GM13976 (cell line): ENCODE measurements at regions not wholly inside any gene's neighbourhood (a gene's known extent, or its start where the extent isn't known, plus 50 kb on each side); places are given as distances from the start of the nearest gene placed in this dataset.

Source experiments
- DNase-seq: peaks from one replicate; pipeline ENCODE4 v3.0.0; 2012; ENCODE audit warnings: low spot score
- in situ Hi-C: fragments of 300-500 bp; cut with MboI; formaldehyde crosslinking; loops from one replicate; pipeline ENCODE4 v1.12.0; 2022; ENCODE audit warnings: low sequenced_read_pairs, mixed read lengths, inconsistent platforms; ENCODE audit not compliant: unreplicated experiment
- TF ChIP-seq, protein P1 (sequence below): IDR thresholded peaks from 2 replicates; pipeline ENCODE4 v1.5.1; 2012; ENCODE audit warnings: borderline replicate concordance, mild to moderate bottlenecking; ENCODE audit not compliant: insufficient read depth; ENCODE audit errors: extremely low read depth, missing control alignments, control extremely low read depth

DNA sequence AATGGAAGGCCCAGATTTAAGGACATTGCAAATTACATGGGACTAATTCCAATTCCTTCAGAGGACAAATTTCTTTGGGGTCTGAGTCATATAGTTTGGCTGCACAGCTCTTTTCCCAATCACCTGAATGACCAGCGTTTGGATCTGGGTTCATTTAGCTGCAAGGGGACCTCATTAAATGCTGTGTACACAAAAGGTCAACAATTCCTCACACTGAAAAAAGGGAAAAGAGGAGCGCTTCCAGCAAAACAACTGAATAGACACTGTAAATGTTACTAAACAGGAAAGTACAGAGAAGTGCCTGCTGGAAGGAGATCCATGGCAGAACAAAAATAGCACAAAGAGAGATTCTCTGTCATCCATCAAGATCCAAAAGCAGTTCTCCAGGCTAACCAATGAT, 356.0 kb upstream of the LMCD1 start:
- TF ChIP-seq, protein P1, sequence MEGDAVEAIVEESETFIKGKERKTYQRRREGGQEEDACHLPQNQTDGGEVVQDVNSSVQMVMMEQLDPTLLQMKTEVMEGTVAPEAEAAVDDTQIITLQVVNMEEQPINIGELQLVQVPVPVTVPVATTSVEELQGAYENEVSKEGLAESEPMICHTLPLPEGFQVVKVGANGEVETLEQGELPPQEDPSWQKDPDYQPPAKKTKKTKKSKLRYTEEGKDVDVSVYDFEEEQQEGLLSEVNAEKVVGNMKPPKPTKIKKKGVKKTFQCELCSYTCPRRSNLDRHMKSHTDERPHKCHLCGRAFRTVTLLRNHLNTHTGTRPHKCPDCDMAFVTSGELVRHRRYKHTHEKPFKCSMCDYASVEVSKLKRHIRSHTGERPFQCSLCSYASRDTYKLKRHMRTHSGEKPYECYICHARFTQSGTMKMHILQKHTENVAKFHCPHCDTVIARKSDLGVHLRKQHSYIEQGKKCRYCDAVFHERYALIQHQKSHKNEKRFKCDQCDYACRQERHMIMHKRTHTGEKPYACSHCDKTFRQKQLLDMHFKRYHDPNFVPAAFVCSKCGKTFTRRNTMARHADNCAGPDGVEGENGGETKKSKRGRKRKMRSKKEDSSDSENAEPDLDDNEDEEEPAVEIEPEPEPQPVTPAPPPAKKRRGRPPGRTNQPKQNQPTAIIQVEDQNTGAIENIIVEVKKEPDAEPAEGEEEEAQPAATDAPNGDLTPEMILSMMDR, result no peak
- in situ Hi-C loops, result no loop called here
- DNase-seq, result no peak

DNA sequence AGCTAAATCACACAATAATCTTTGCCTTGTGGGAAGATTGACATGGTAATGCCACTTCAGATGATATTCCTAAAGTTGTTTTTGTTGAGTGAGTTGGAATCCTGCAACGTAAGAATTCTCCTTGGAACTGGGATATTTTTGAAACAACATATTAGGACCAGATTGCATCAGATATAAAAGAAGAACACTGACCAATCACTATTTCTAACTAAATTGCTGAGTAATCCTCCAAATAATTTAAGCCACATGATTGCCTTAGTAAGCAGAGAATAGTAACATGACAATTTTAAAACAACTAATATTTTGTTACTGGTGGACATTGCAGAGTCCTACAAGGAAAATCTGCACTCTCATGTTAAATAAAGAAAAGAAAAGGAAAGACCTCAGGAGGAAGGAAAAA, 353.9 kb upstream of the LMCD1 start:
- TF ChIP-seq, protein P1, result no peak
- no peak for DNase-seq
- in situ Hi-C loops, result no loop called here

DNA sequence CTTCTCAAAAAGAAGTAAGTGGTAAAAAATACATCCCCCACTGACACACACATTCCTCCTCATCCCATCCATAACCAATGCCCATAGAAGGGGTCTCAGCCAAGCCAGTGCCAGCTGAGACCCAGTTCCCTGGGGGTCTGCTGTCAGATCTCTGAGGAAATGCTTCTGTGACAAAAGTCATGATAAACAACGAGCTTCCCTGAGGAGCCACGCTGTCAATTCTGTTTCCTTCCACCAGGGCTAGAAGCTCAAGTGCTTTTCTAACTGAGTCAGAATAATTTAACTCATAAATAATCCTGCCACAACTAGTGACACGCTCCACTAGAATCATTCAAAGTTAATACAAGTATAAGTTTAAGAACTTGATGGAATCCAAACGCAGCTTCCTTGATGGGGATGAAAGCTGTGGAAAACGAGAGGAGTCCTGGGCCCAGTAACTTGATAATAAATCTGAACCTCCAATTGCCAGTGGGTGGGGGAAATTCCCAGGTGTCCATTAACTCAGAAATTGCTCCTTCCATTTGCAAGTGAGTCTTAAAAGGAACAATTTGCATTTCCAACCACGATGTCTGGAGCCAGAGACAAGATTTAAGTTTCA, 348.7 kb upstream of the LMCD1 start:
- in situ Hi-C loops, result no loop called here
- TF ChIP-seq, protein P1, result no peak
- no peak for DNase-seq

DNA sequence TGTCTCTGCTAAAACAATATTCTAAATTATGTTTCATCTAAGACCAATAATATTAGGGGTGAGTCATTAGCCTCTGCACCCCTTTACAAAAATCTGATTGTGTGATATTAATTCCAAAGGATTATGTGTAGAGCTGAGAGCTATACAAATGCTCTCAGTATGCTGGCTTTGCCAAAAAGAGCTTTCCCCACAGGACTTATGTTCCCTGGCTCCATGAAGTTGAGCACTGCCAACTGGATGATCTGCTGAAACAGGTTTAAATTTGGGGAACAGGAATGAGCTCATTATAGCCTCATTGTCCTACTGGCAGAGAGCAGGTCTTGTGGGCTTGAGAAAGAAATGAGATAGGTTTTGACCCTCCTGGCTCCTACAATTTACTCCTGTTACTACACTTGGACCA, 347.8 kb upstream of the LMCD1 start:
- DNase-seq, result no peak

GRCh38 chr3:8154617-8155016, 347.0 kb upstream of the LMCD1 start:
- no peak for DNase-seq
- TF ChIP-seq, protein P1, result no peak

More for the DNA sequence above, 347.8 kb upstream of the LMCD1 start:
- in situ Hi-C loops, result no loop called here
- TF ChIP-seq, protein P1, result no peak

GRCh38 chr3:8156138-8156537, 345.5 kb upstream of the LMCD1 start:
- no peak for DNase-seq
- TF ChIP-seq, protein P1, result no peak
- in situ Hi-C loops, result no loop called here

More at GRCh38 chr3:8154617-8155016, 347.0 kb upstream of the LMCD1 start:
- in situ Hi-C loops, result no loop called here

DNA sequence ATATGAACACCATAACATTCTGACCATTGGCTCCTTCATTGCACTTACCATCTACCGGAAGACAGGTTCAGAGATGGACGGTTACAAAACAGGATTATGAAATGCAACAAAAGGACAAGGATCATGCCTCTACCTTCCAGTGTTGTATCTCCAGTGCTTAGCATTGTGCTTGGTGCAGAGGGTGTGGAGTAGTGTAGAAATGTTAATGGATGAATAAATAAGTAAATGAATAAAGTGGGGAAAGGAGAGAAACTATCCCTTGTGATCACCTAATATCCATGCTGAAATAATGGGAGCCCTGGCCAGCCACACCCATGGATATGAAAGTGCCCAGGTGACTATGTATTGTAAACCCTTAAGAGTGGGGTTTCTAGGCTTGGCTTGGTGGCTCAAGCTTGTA, 344.8 kb upstream of the LMCD1 start:
- TF ChIP-seq, protein P1, result no peak
- DNase-seq, result no peak
- in situ Hi-C loops, result no loop called here
